ENCODE measurements at regions not wholly inside any gene's neighbourhood (a gene's known extent, or its start where the extent isn't known, plus 50 kb on each side); places are given as distances from the start of the nearest gene placed in this dataset.
"Not testable (repeated sequence)": the region's sequence is repeated elsewhere in the genome, so short reads cannot be mapped to it uniquely, and the experiment has no call there.

GRCh38 chr10:130717083-130717482 lies 580.9 kb downstream of the GLRX3 start:
- ChIA-PET CTCF (no interaction called here), POLR2A (ENCODE audit: low non-redundant PET) (no interaction called here)
- no TSS peak for BruUV-seq (replicated peaks)
- Histone ChIP-seq H3K9me3 (ENCODE audit: low read depth, low read length, poor library complexity, severe bottlenecking) (no peaks in the 10 kb centered on the region), H3K4me3 (ENCODE audit: low read depth, low read length, poor library complexity, severe bottlenecking) (no peak overlapping the region), H3K4me1 (ENCODE audit: insufficient read depth, low read length, poor library complexity, severe bottlenecking) (no peaks in the 10 kb centered on the region), H3K27me3 (replicated peaks; ENCODE audit: insufficient read depth, low read depth, low read length, poor library complexity) (no peaks in the 10 kb centered on the region), H3K36me3 (ENCODE audit: insufficient read depth, low read length, poor library complexity, severe bottlenecking) (no peaks in the 10 kb centered on the region), H3K27ac (ENCODE audit: low read depth, low read length, poor library complexity, severe bottlenecking) (no peak overlapping the region)
- intact Hi-C loops (cut with micrococcal nuclease; ENCODE audit: unreplicated experiment) = no loop called here
- DNase-seq (ENCODE audit: low spot score) = no peak
- TF ChIP-seq, protein P1, sequence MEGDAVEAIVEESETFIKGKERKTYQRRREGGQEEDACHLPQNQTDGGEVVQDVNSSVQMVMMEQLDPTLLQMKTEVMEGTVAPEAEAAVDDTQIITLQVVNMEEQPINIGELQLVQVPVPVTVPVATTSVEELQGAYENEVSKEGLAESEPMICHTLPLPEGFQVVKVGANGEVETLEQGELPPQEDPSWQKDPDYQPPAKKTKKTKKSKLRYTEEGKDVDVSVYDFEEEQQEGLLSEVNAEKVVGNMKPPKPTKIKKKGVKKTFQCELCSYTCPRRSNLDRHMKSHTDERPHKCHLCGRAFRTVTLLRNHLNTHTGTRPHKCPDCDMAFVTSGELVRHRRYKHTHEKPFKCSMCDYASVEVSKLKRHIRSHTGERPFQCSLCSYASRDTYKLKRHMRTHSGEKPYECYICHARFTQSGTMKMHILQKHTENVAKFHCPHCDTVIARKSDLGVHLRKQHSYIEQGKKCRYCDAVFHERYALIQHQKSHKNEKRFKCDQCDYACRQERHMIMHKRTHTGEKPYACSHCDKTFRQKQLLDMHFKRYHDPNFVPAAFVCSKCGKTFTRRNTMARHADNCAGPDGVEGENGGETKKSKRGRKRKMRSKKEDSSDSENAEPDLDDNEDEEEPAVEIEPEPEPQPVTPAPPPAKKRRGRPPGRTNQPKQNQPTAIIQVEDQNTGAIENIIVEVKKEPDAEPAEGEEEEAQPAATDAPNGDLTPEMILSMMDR (conservative IDR thresholded peaks at IDR 0.05; ENCODE audit: low read depth, low read length) = 0 out of 2 replicates have a peak, but pooled peaks have one; percentile 10
- no peak for TF ChIP-seq EZH2 (IDR thresholded peaks at IDR 0.05; ENCODE audit: borderline replicate concordance, low read depth, low read length, poor library complexity, severe bottlenecking)

DNA sequence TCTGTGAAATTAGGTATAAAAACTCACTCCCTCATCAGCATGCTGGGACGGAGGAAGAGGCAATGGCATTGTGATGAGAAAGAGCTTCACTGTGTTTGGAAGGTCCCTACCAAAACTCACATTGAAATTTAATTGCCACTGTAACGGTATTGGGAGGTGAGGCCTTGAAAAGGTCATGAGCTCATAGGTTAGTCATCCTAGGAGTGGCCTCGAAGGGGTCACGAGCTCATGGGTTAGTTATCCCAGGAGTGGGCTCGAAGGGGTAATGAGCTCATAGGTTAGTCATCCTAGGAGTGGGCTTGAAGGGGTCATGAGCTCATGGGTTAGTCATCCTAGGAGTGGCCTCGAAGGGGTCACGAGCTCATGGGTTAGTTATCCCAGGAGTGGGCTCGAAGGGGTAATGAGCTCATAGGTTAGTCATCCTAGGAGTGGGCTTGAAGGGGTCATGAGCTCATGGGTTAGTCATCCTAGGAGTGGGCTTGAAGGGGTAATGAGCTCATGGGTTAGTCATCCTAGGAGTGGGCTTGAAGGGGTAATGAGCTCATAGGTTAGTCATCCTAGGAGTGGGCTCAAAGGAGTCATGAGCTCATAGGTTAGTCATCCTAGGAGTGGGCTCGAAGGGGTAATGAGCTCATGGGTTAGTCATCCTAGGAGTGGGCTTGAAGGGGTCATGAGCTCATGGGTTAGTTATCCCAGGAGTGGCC lies 582.7 kb downstream of the GLRX3 start:
- H3K36me3 ChIP-seq (ENCODE audit: insufficient read depth, low read length, poor library complexity, severe bottlenecking); H3K4me1 ChIP-seq (ENCODE audit: insufficient read depth, low read length, poor library complexity, severe bottlenecking); POLR2A ChIA-PET (ENCODE audit: low non-redundant PET); BruUV-seq (replicated peaks); H3K4me3 ChIP-seq (ENCODE audit: low read depth, low read length, poor library complexity, severe bottlenecking); intact Hi-C loops (cut with micrococcal nuclease; ENCODE audit: unreplicated experiment); CTCF ChIA-PET; H3K27ac ChIP-seq (ENCODE audit: low read depth, low read length, poor library complexity, severe bottlenecking); H3K27me3 ChIP-seq (replicated peaks; ENCODE audit: insufficient read depth, low read depth, low read length, poor library complexity); H3K9me3 ChIP-seq (ENCODE audit: low read depth, low read length, poor library complexity, severe bottlenecking); DNase-seq (ENCODE audit: low spot score): not testable (repeated sequence)

GRCh38 chr10:130719448-130719752 lies 583.2 kb downstream of the GLRX3 start:
- no peaks in the 10 kb centered on the region for H3K9me3 ChIP-seq (ENCODE audit: low read depth, low read length, poor library complexity, severe bottlenecking)
- H3K27ac ChIP-seq (ENCODE audit: low read depth, low read length, poor library complexity, severe bottlenecking) = no peak overlapping the region
- ChIA-PET CTCF (no interaction called here), POLR2A (ENCODE audit: low non-redundant PET) (no interaction called here)
- no peaks in the 10 kb centered on the region for H3K27me3 ChIP-seq (replicated peaks; ENCODE audit: insufficient read depth, low read depth, low read length, poor library complexity)
- no TSS peak for BruUV-seq (replicated peaks)
- no peaks in the 10 kb centered on the region for H3K36me3 ChIP-seq (ENCODE audit: insufficient read depth, low read length, poor library complexity, severe bottlenecking)
- intact Hi-C loops (cut with micrococcal nuclease; ENCODE audit: unreplicated experiment) = no loop called here
- no peak overlapping the region for H3K4me3 ChIP-seq (ENCODE audit: low read depth, low read length, poor library complexity, severe bottlenecking)
- DNase-seq (ENCODE audit: low spot score) = no peak
- TF ChIP-seq, protein P1 (conservative IDR thresholded peaks at IDR 0.05; ENCODE audit: low read depth, low read length) = no peak
- TF ChIP-seq EZH2 (IDR thresholded peaks at IDR 0.05; ENCODE audit: borderline replicate concordance, low read depth, low read length, poor library complexity, severe bottlenecking) = no peak
- H3K4me1 ChIP-seq (ENCODE audit: insufficient read depth, low read length, poor library complexity, severe bottlenecking) = no peaks in the 10 kb centered on the region

DNA sequence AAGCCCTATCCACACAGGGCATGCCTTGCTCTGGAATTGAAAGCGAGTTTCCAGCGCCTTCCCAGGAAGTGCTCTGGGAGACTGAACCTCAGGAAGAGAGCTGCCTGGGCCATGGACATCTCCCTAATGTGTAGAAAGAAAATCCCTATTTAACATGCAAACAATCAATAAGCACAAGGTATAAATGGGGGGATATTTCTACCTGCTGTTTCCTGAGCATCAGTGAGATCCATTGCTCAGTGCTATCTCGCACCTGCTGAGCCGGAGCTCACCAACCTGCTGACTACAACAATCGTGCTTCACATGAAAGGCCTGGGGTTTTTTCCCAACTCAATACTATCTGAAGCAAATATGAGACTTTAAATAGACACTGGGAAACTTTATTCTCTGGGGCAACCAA lies 584.0 kb downstream of the GLRX3 start:
- ChIA-PET POLR2A (ENCODE audit: low non-redundant PET) (no interaction called here), CTCF (no interaction called here)
- Histone ChIP-seq H3K4me1 (ENCODE audit: insufficient read depth, low read length, poor library complexity, severe bottlenecking) (no peaks in the 10 kb centered on the region), H3K4me3 (ENCODE audit: low read depth, low read length, poor library complexity, severe bottlenecking) (no peak overlapping the region), H3K9me3 (ENCODE audit: low read depth, low read length, poor library complexity, severe bottlenecking) (no peaks in the 10 kb centered on the region), H3K27ac (ENCODE audit: low read depth, low read length, poor library complexity, severe bottlenecking) (no peak overlapping the region), H3K36me3 (ENCODE audit: insufficient read depth, low read length, poor library complexity, severe bottlenecking) (no peaks in the 10 kb centered on the region), H3K27me3 (replicated peaks; ENCODE audit: insufficient read depth, low read depth, low read length, poor library complexity) (no peaks in the 10 kb centered on the region)
- intact Hi-C loops (cut with micrococcal nuclease; ENCODE audit: unreplicated experiment) = no loop called here
- no peak for DNase-seq (ENCODE audit: low spot score)
- no peak for TF ChIP-seq EZH2 (IDR thresholded peaks at IDR 0.05; ENCODE audit: borderline replicate concordance, low read depth, low read length, poor library complexity, severe bottlenecking)
- TF ChIP-seq, protein P1 (conservative IDR thresholded peaks at IDR 0.05; ENCODE audit: low read depth, low read length) = no peak
- no TSS peak for BruUV-seq (replicated peaks)

Measured in A673 (cell line).